IMR-90 (cell line): ENCODE measurements at regions not wholly inside any gene's neighbourhood (a gene's known extent, or its start where the extent isn't known, plus 50 kb on each side); places are given as distances from the start of the nearest gene placed in this dataset.

Experiments
- ATAC-seq: fragments of 200-7000 bp; cut with Tn5 transposase; 2 replicates; pipeline ENCODE4 v1.9.1; 2020; ENCODE audit warnings: low read depth, mild to moderate bottlenecking, moderate library complexity
- BruUV-seq: library from RNA; stranded (reverse); fragments of 400-500 nt; replicated peaks from 2 replicates; lab custom pipeline; 2021; lab: Mats Ljungman, UMichigan
- CTCF ChIA-PET: fragments of 300-600 bp; formaldehyde crosslinking; extraction: SDS; loops from one replicate; lab custom pipeline; 2021; ENCODE audit warnings: antibody characterized with exemption; lab: Yijun Ruan, JAX
- POLR2A ChIA-PET: fragments of 300-600 bp; sonication (Branson Sonifier 250); formaldehyde crosslinking; loops from one replicate; lab custom pipeline; 2022; ENCODE audit warnings: antibody characterized with exemption; ENCODE audit not compliant: unreplicated experiment; lab: Charles Lee
- DNase-seq: peaks from one replicate; pipeline ENCODE4 v3.0.0; 2013
- H2AFZ ChIP-seq: replicated peaks from 2 replicates; pipeline ENCODE3; 2013; ENCODE audit warnings: low read length, mild to moderate bottlenecking; ENCODE audit not compliant: poor library complexity
- H2AK5ac ChIP-seq: 2 replicates; pipeline ENCODE4 v1.6.1; 2013; ENCODE audit warnings: low read depth, low read length, inconsistent platforms
- H2AK9ac ChIP-seq: replicated peaks from 2 replicates; pipeline ENCODE3; 2013; ENCODE audit warnings: mild to moderate bottlenecking, low read depth, low read length, moderate library complexity; ENCODE audit not compliant: poor library complexity
- H2BK120ac ChIP-seq: 2 replicates; pipeline ENCODE4 v1.6.1; 2013; ENCODE audit warnings: low read depth, low read length, inconsistent platforms
- H2BK15ac ChIP-seq: 3 replicates; pipeline ENCODE4 v1.6.1; 2013; ENCODE audit warnings: low read depth, low read length, inconsistent platforms
- H2BK20ac ChIP-seq: 2 replicates; pipeline ENCODE4 v1.6.1; 2013; ENCODE audit warnings: low read depth, mild to moderate bottlenecking, inconsistent platforms, low read length, moderate library complexity
- H2BK5ac ChIP-seq: 2 replicates; pipeline ENCODE4 v1.6.1; 2013; ENCODE audit warnings: mild to moderate bottlenecking, low read depth, low read length, inconsistent platforms; ENCODE audit not compliant: poor library complexity, severe bottlenecking
- H3K14ac ChIP-seq: replicated peaks from 2 replicates; pipeline ENCODE4 v1.6.1; 2013; ENCODE audit warnings: low read depth, low read length, inconsistent platforms
- H3K18ac ChIP-seq: 2 replicates; pipeline ENCODE4 v1.6.1; 2013; ENCODE audit warnings: low read depth, low read length, control low read depth
- H3K23ac ChIP-seq: 2 replicates; pipeline ENCODE4 v1.6.1; 2013; ENCODE audit warnings: low read depth, low read length, inconsistent platforms
- H3K27ac ChIP-seq: 2 replicates; pipeline ENCODE4 v1.5.1; 2013; ENCODE audit warnings: mild to moderate bottlenecking, control low read depth, low read length; ENCODE audit not compliant: insufficient read depth
- H3K27me3 ChIP-seq: 2 replicates; pipeline ENCODE4 v1.6.1; 2013; ENCODE audit warnings: low read length; ENCODE audit not compliant: control insufficient read depth, insufficient read depth
- H3K36me3 ChIP-seq: 2 replicates; pipeline ENCODE4 v1.6.1; 2013; ENCODE audit warnings: low read length, mixed read lengths; ENCODE audit not compliant: control insufficient read depth, insufficient read depth
- H3K4ac ChIP-seq: 2 replicates; pipeline ENCODE4 v1.6.1; 2013; ENCODE audit warnings: low read depth, low read length, inconsistent platforms
- H3K4me1 ChIP-seq: 2 replicates; pipeline ENCODE4 v1.6.1; 2013; ENCODE audit warnings: low read length, mixed read lengths; ENCODE audit not compliant: control insufficient read depth, insufficient read depth
- H3K4me2 ChIP-seq: 2 replicates; pipeline ENCODE4 v1.6.1; 2013; ENCODE audit warnings: low read depth, mild to moderate bottlenecking, control low read depth, low read length, moderate library complexity
- H3K4me3 ChIP-seq: 2 replicates; pipeline ENCODE4 v1.5.1; 2013; ENCODE audit warnings: low read depth, mild to moderate bottlenecking, control low read depth, low read length, moderate library complexity; ENCODE audit not compliant: insufficient read depth
- H3K56ac ChIP-seq: 2 replicates; pipeline ENCODE4 v1.6.1; 2013; ENCODE audit warnings: low read length, inconsistent platforms; ENCODE audit not compliant: insufficient read depth; ENCODE audit errors: extremely low read depth
- H3K79me1 ChIP-seq, 2 experiments: 2 replicates each; pipeline ENCODE4 v1.6.1; 2013; ENCODE audit warnings: low read length in 2 of 2, inconsistent platforms in 1 of 2, low read depth in 1 of 2
- H3K9ac ChIP-seq: 2 replicates; pipeline ENCODE4 v1.6.1; 2013; ENCODE audit warnings: low read depth, low read length, control low read depth
- H3K9me1 ChIP-seq: 2 replicates; pipeline ENCODE4 v1.6.1; 2013; ENCODE audit warnings: low read length, inconsistent platforms; ENCODE audit not compliant: insufficient read depth
- H3K9me3 ChIP-seq: 2 replicates; pipeline ENCODE4 v1.6.1; 2013; ENCODE audit warnings: low read length; ENCODE audit not compliant: control insufficient read depth, insufficient read depth
- H4K20me1 ChIP-seq: 2 replicates; pipeline ENCODE4 v1.6.1; 2013; ENCODE audit warnings: low read length, inconsistent platforms; ENCODE audit not compliant: insufficient read depth
- H4K5ac ChIP-seq: 2 replicates; pipeline ENCODE4 v1.6.1; 2013; ENCODE audit warnings: mild to moderate bottlenecking, low read depth, low read length, control low read depth
- H4K8ac ChIP-seq, 2 experiments: 2 replicates each; pipeline ENCODE4 v1.6.1; 2013; ENCODE audit warnings: low read depth in 2 of 2, low read length in 2 of 2, control low read depth in 1 of 2, inconsistent platforms in 1 of 2
- H4K91ac ChIP-seq: 2 replicates; pipeline ENCODE4 v1.6.1; 2013; ENCODE audit warnings: low read depth, low read length, inconsistent platforms; ENCODE audit not compliant: insufficient read depth
- BHLHE40 ChIP-seq: fragments of 150-350 bp; IDR thresholded peaks from 2 replicates; pipeline ENCODE4 v1.6.1; 2016; ENCODE audit warnings: mild to moderate bottlenecking, low read depth, low read length
- CEBPB ChIP-seq: IDR thresholded peaks from 2 replicates; pipeline ENCODE4 v1.6.1; 2012; ENCODE audit warnings: low read depth, low read length, improper control_type of control experiment
- CHD1 ChIP-seq: IDR thresholded peaks from 2 replicates; pipeline ENCODE4 v1.6.1; 2012; ENCODE audit warnings: low read depth, low read length, improper control_type of control experiment
- FOS ChIP-seq: fragments of 150-350 bp; IDR thresholded peaks from 2 replicates; pipeline ENCODE4 v1.6.1; 2016; ENCODE audit warnings: low read depth, low read length
- MAFK ChIP-seq: IDR thresholded peaks from 2 replicates; pipeline ENCODE4 v1.6.1; 2012; ENCODE audit warnings: low read depth, low read length, improper control_type of control experiment
- MAZ ChIP-seq: IDR thresholded peaks from 2 replicates; pipeline ENCODE4 v1.6.1; 2012; ENCODE audit warnings: low read depth, mild to moderate bottlenecking, low read length, improper control_type of control experiment, moderate library complexity, borderline replicate concordance
- MXI1 ChIP-seq: IDR thresholded peaks from 2 replicates; pipeline ENCODE4 v1.6.1; 2012; ENCODE audit warnings: low read depth, mild to moderate bottlenecking, low read length, moderate library complexity, borderline replicate concordance
- NFE2L2 ChIP-seq: fragments of 150-350 bp; IDR thresholded peaks from 2 replicates; pipeline ENCODE4 v1.6.1; 2016; ENCODE audit warnings: low read depth, mild to moderate bottlenecking, low read length
- POLR2A ChIP-seq: IDR thresholded peaks from 2 replicates; pipeline ENCODE4 v1.6.1; 2012; ENCODE audit warnings: mild to moderate bottlenecking, low read depth, low read length
- RAD21 ChIP-seq: IDR thresholded peaks from 2 replicates; pipeline ENCODE4 v1.6.1; 2012; ENCODE audit warnings: low read length, improper control_type of control experiment
- RCOR1 ChIP-seq: IDR thresholded peaks from 2 replicates; pipeline ENCODE4 v1.6.1; 2012; ENCODE audit warnings: mild to moderate bottlenecking, low read length, improper control_type of control experiment; ENCODE audit not compliant: insufficient replicate concordance
- RFX5 ChIP-seq: IDR thresholded peaks from 2 replicates; pipeline ENCODE4 v1.8.0; 2012; ENCODE audit warnings: low read depth, mild to moderate bottlenecking, low read length, moderate library complexity
- SMC3 ChIP-seq: fragments of 150-350 bp; IDR thresholded peaks from 2 replicates; pipeline ENCODE4 v1.6.1; 2016; ENCODE audit warnings: low read depth, mild to moderate bottlenecking, antibody characterized with exemption, low read length, moderate library complexity
- USF2 ChIP-seq: fragments of 150-350 bp; IDR thresholded peaks from 2 replicates; pipeline ENCODE4 v1.6.1; 2017; ENCODE audit warnings: mild to moderate bottlenecking, antibody characterized with exemption, low read length, low read depth
- WGBS, 2 experiments: methylation state at CpG; one replicate each; pipeline versions ENCODE4 v1.1.5 to v1.1.7; 2013; ENCODE audit warnings: missing lambda C conversion rate in 2 of 2; ENCODE audit not compliant: insufficient read length in 1 of 2; ENCODE audit errors: extremely low coverage in 2 of 2; 5-methylcytosine and 5-hydroxymethylcytosine counted together
- dilution Hi-C: fragments of 300-500 bp; cut with HindIII; formaldehyde crosslinking; loops from one replicate; pipeline ENCODE4 v1.14.3; 2018; ENCODE audit warnings: low sequenced_read_pairs; ENCODE audit not compliant: unreplicated experiment
- in situ Hi-C: fragments of 300-500 bp; cut with MboI; formaldehyde crosslinking; loops from 3 replicates; pipeline ENCODE4 v1.14.3; 2019; ENCODE audit warnings: low sequenced_read_pairs, inconsistent platforms, mixed read lengths
- intact Hi-C: fragments of 100-400 bp; cut with micrococcal nuclease; formaldehyde crosslinking; loops from 2 replicates; pipeline ENCODE4 v1.10.0; 2022
- TF ChIP-seq, protein P1 (sequence below): conservative IDR thresholded peaks from 2 replicates; pipeline ENCODE4 v1.5.1; 2012; ENCODE audit warnings: mild to moderate bottlenecking, low read depth, low read length, improper control_type of control experiment
- TF ChIP-seq, protein P2 (sequence below): fragments of 150-350 bp; IDR thresholded peaks from 2 replicates; pipeline ENCODE4 v1.6.1; 2016; ENCODE audit warnings: low read depth, mild to moderate bottlenecking, low read length, moderate library complexity, borderline replicate concordance

DNA sequence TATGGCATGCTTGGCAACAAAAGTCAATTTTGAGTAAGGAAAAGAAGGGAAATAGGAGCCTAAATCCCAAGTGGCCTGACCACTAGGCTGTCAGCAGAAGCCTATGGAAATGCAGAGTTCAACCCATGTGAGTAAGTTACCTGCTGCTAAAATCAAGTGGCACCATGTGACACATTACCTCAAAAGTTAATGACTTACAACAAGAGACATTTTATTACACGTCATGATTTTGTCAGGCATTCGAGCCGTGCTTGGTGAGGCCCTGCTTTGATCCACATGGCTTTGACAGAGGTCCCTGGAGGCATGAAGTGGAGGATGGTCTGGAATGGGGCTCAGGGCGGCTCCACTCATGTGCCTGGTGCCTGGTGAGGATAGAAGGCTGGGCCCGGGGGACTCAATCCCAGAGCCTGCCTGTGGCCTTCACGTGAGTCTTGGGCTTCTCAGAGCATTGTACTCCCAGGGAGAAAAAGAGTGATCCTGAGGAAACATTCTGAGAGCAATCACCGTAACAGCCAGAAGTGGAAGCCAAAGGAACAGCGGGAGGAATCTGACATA, 339.1 kb upstream of the B3GAT1 start:
- no CpG with 5 or more reads among the region's 8 CpGs for WGBS, 2 experiments
- CTCF ChIA-PET: no interaction called here
- dilution Hi-C loops: no loop called here

More for the DNA sequence above, 339.1 kb upstream of the B3GAT1 start:
- H3K27ac ChIP-seq: no peak overlapping the region
- H3K14ac ChIP-seq: no peak overlapping the region
- H3K4ac ChIP-seq: no peak overlapping the region
- no peak overlapping the region for H2BK120ac ChIP-seq
- H2BK15ac ChIP-seq: no peak overlapping the region
- no peak overlapping the region for H4K8ac ChIP-seq
- no TSS peak for BruUV-seq
- H3K4me1 ChIP-seq: no peaks in the 10 kb centered on the region
- in situ Hi-C loops (no loop called here), intact Hi-C loops (no loop called here)
- no peak overlapping the region for H2BK20ac ChIP-seq
- no peak overlapping the region for H4K91ac ChIP-seq
- no peak overlapping the region for H3K56ac ChIP-seq
- H4K20me1 ChIP-seq: no peaks in the 10 kb centered on the region
- H4K5ac ChIP-seq: no peak overlapping the region
- POLR2A ChIA-PET: no interaction called here
- no peak for ATAC-seq
- no peak overlapping the region for H2AFZ ChIP-seq
- no peak overlapping the region for H2BK5ac ChIP-seq
- no peak overlapping the region for H3K4me2 ChIP-seq
- no peaks in the 10 kb centered on the region for H3K9me1 ChIP-seq
- H3K18ac ChIP-seq: no peak overlapping the region
- peaks cover 48% of the 10 kb centered on the region for H3K9me3 ChIP-seq
- no peaks in the 10 kb centered on the region for H3K27me3 ChIP-seq
- TF ChIP-seq, protein P1, sequence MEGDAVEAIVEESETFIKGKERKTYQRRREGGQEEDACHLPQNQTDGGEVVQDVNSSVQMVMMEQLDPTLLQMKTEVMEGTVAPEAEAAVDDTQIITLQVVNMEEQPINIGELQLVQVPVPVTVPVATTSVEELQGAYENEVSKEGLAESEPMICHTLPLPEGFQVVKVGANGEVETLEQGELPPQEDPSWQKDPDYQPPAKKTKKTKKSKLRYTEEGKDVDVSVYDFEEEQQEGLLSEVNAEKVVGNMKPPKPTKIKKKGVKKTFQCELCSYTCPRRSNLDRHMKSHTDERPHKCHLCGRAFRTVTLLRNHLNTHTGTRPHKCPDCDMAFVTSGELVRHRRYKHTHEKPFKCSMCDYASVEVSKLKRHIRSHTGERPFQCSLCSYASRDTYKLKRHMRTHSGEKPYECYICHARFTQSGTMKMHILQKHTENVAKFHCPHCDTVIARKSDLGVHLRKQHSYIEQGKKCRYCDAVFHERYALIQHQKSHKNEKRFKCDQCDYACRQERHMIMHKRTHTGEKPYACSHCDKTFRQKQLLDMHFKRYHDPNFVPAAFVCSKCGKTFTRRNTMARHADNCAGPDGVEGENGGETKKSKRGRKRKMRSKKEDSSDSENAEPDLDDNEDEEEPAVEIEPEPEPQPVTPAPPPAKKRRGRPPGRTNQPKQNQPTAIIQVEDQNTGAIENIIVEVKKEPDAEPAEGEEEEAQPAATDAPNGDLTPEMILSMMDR: no peak
- TF ChIP-seq MAFK (no peak), FOS (no peak), CEBPB (no peak), USF2 (no peak), CHD1 (no peak), RCOR1 (no peak), BHLHE40 (no peak), MAZ (no peak), SMC3 (no peak), RAD21 (no peak), RFX5 (no peak), POLR2A (no peak), NFE2L2 (no peak), MXI1 (no peak)
- TF ChIP-seq, protein P2, sequence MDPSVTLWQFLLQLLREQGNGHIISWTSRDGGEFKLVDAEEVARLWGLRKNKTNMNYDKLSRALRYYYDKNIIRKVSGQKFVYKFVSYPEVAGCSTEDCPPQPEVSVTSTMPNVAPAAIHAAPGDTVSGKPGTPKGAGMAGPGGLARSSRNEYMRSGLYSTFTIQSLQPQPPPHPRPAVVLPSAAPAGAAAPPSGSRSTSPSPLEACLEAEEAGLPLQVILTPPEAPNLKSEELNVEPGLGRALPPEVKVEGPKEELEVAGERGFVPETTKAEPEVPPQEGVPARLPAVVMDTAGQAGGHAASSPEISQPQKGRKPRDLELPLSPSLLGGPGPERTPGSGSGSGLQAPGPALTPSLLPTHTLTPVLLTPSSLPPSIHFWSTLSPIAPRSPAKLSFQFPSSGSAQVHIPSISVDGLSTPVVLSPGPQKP: no peak
- H3K9ac ChIP-seq: no peak overlapping the region
- no peaks in the 10 kb centered on the region for H3K36me3 ChIP-seq
- no peak overlapping the region for H2AK9ac ChIP-seq
- H2AK5ac ChIP-seq: no peak overlapping the region
- no peaks in the 10 kb centered on the region for H3K79me1 ChIP-seq
- no peak for DNase-seq
- no peak overlapping the region for H3K4me3 ChIP-seq
- no peak overlapping the region for H3K23ac ChIP-seq
